CD4-positive, CD25-positive, alpha-beta regulatory T cell (primary cell): ENCODE measurements at regions not wholly inside any gene's neighbourhood (a gene's known extent, or its start where the extent isn't known, plus 50 kb on each side); places are given as distances from the start of the nearest gene placed in this dataset.
"Not testable (repeated sequence)": the region's sequence is repeated elsewhere in the genome, so short reads cannot be mapped to it uniquely, and the experiment has no call there.

Source experiments
- ATAC-seq, 2 donors: fragments of 150-1000 bp; cut with Tn5 transposase; one replicate each; pipeline ENCODE4 v1.10.0; 2021; ENCODE audit warnings: low read depth in 2 of 2, moderate number of reproducible peaks in 2 of 2, moderate library complexity in 1 of 2
- DNase-seq, 3 donors: peaks; one replicate each; pipeline versions ENCODE4 v3.0.0 to v3.0.0-alpha.2; 2012 to 2022; ENCODE audit warnings: mixed read lengths in 1 of 3
- H3K27ac ChIP-seq: one replicate; pipeline ENCODE4 v1.7.0; 2013; ENCODE audit warnings: mild to moderate bottlenecking, low read length; ENCODE audit not compliant: insufficient read depth, poor library complexity, severe bottlenecking
- H3K27me3 ChIP-seq: one replicate; pipeline ENCODE4 v1.7.0; 2013; ENCODE audit warnings: low read length; ENCODE audit not compliant: control insufficient read depth, insufficient read depth
- H3K36me3 ChIP-seq: one replicate; pipeline ENCODE4 v1.7.0; 2013; ENCODE audit warnings: mild to moderate bottlenecking, low read length, moderate library complexity; ENCODE audit not compliant: control insufficient read depth, insufficient read depth
- H3K4me1 ChIP-seq: 2 replicates; pipeline ENCODE4 v1.7.0; 2013; ENCODE audit warnings: mild to moderate bottlenecking, low read length; ENCODE audit not compliant: insufficient read depth, control insufficient read depth, poor library complexity, severe bottlenecking
- H3K4me3 ChIP-seq: one replicate; pipeline ENCODE4 v1.7.0; 2013; ENCODE audit warnings: low read depth, mild to moderate bottlenecking, low read length, moderate library complexity
- H3K9me3 ChIP-seq, 2 experiments: 1 replicate in 1 of 2; 2 replicates in 1 of 2; pipeline ENCODE4 v1.7.0; 2013; ENCODE audit warnings: low read length in 2 of 2, mild to moderate bottlenecking in 1 of 2, moderate library complexity in 1 of 2; ENCODE audit not compliant: control insufficient read depth in 2 of 2
- H3K27ac Mint-ChIP-seq, 3 donors: one replicate each; pipeline ENCODE4 v1.8.0; 2020 to 2022; ENCODE audit warnings: mild to moderate bottlenecking in 3 of 3, mixed read lengths in 3 of 3, moderate library complexity in 2 of 3
- H3K27me3 Mint-ChIP-seq: one replicate; pipeline ENCODE4 v1.8.0; 2022; ENCODE audit warnings: mild to moderate bottlenecking, mixed read lengths
- H3K36me3 Mint-ChIP-seq: one replicate; pipeline ENCODE4 v1.8.0; 2020; ENCODE audit warnings: mixed read lengths
- H3K4me1 Mint-ChIP-seq, 4 donors: one replicate each; pipeline ENCODE4 v1.8.0; 2020 to 2022; ENCODE audit warnings: mixed read lengths in 4 of 4, mild to moderate bottlenecking in 1 of 4
- H3K4me3 Mint-ChIP-seq, 4 donors: one replicate each; pipeline ENCODE4 v1.8.0; 2020 to 2022; ENCODE audit warnings: mild to moderate bottlenecking in 4 of 4, mixed read lengths in 4 of 4, moderate library complexity in 3 of 4
- H3K9me3 Mint-ChIP-seq, 7 donors: one replicate each; pipeline ENCODE4 v1.8.0; 2020 to 2022; ENCODE audit warnings: mixed read lengths in 7 of 7, mild to moderate bottlenecking in 3 of 7, moderate library complexity in 2 of 7

- Mint-ChIP-seq H3K4me1 (no peaks in the 10 kb centered on the region), H3K36me3 (no peaks in the 10 kb centered on the region), H3K27me3 (no peaks in the 10 kb centered on the region), H3K27ac (peak overlapping the region in 1 of 3 donors; percentile 89), H3K4me3 (no peak overlapping the region), H3K9me3 (peaks cover 0 to 5% (median 1%) of the 10 kb centered on the region in 7 donors)
- Histone ChIP-seq H3K27me3 (no peaks in the 10 kb centered on the region), H3K4me3 (no peak overlapping the region), H3K4me1 (no peaks in the 10 kb centered on the region), H3K27ac (no peak overlapping the region), H3K9me3 (no peaks in the 10 kb centered on the region), H3K36me3 (no peaks in the 10 kb centered on the region)
- DNase-seq (no peak), ATAC-seq (no peak)
Measured at GRCh38 chr16:25370541-25370940, 112.9 kb upstream of the ZKSCAN2 start.

GRCh38 chr16:25367773-25368524 is 110.3 kb upstream of the ZKSCAN2 start:
- Histone ChIP-seq H3K9me3 (no peaks in the 10 kb centered on the region), H3K27me3 (no peaks in the 10 kb centered on the region), H3K4me3 (no peak overlapping the region), H3K4me1 (no peaks in the 10 kb centered on the region), H3K36me3 (no peaks in the 10 kb centered on the region), H3K27ac (no peak overlapping the region)
- no peak for ATAC-seq
- no peaks in the 10 kb centered on the region for H3K4me1 Mint-ChIP-seq
- peaks cover 4% of the 10 kb centered on the region for H3K27me3 Mint-ChIP-seq
- no peak overlapping the region for H3K27ac Mint-ChIP-seq
- H3K9me3 Mint-ChIP-seq, result peaks cover 0 to 6% (median 1%) of the 10 kb centered on the region in 7 donors
- no peak overlapping the region for H3K4me3 Mint-ChIP-seq
- no peak for DNase-seq
- no peaks in the 10 kb centered on the region for H3K36me3 Mint-ChIP-seq

GRCh38 chr16:25366078-25366477 is 108.4 kb upstream of the ZKSCAN2 start:
- H3K27ac ChIP-seq, result no peak overlapping the region
- peaks cover 4% of the 10 kb centered on the region for H3K27me3 Mint-ChIP-seq
- H3K27me3 ChIP-seq, result no peaks in the 10 kb centered on the region
- no peaks in the 10 kb centered on the region for H3K4me1 ChIP-seq
- no peak overlapping the region for H3K4me3 Mint-ChIP-seq
- H3K4me3 ChIP-seq, result no peak overlapping the region
- no peak overlapping the region for H3K27ac Mint-ChIP-seq
- H3K4me1 Mint-ChIP-seq, result no peaks in the 10 kb centered on the region
- no peaks in the 10 kb centered on the region for H3K36me3 ChIP-seq
- ATAC-seq, result no peak
- H3K9me3 ChIP-seq, result no peaks in the 10 kb centered on the region
- peak in 1 of 3 donors; percentile 1 for DNase-seq
- no peaks in the 10 kb centered on the region for H3K36me3 Mint-ChIP-seq
- peaks cover 0 to 4% (median 1%) of the 10 kb centered on the region in 7 donors for H3K9me3 Mint-ChIP-seq

GRCh38 chr16:25359516-25359915 is 101.9 kb upstream of the ZKSCAN2 start:
- not testable (repeated sequence) for H3K36me3 ChIP-seq, H3K27ac ChIP-seq, H3K4me1 Mint-ChIP-seq, H3K4me3 Mint-ChIP-seq, H3K9me3 Mint-ChIP-seq, H3K27me3 Mint-ChIP-seq, H3K4me3 ChIP-seq, DNase-seq, ATAC-seq, H3K36me3 Mint-ChIP-seq, H3K4me1 ChIP-seq, H3K27me3 ChIP-seq, H3K9me3 ChIP-seq, H3K27ac Mint-ChIP-seq

- H3K27ac Mint-ChIP-seq, result no peak overlapping the region
- H3K36me3 Mint-ChIP-seq, result no peaks in the 10 kb centered on the region
- no peaks in the 10 kb centered on the region for H3K27me3 Mint-ChIP-seq
- DNase-seq (no peak), ATAC-seq (no peak)
- Histone ChIP-seq H3K9me3 (no peaks in the 10 kb centered on the region), H3K27ac (no peak overlapping the region), H3K27me3 (peaks cover 2% of the 10 kb centered on the region), H3K36me3 (no peaks in the 10 kb centered on the region), H3K4me1 (no peaks in the 10 kb centered on the region), H3K4me3 (no peak overlapping the region)
- H3K4me3 Mint-ChIP-seq, result no peak overlapping the region
- no peaks in the 10 kb centered on the region for H3K4me1 Mint-ChIP-seq
- H3K9me3 Mint-ChIP-seq, result peaks cover 0 to 3% (median 0%) of the 10 kb centered on the region in 7 donors
Measured at GRCh38 chr16:25344006-25344405, 86.4 kb upstream of the ZKSCAN2 start.

GRCh38 chr16:25340973-25341372 is 83.3 kb upstream of the ZKSCAN2 start:
- Histone ChIP-seq H3K4me3 (no peak overlapping the region), H3K27ac (no peak overlapping the region), H3K4me1 (no peaks in the 10 kb centered on the region), H3K9me3 (no peaks in the 10 kb centered on the region), H3K36me3 (no peaks in the 10 kb centered on the region), H3K27me3 (peaks cover 2% of the 10 kb centered on the region)
- DNase-seq (no peak), ATAC-seq (no peak)
- H3K4me3 Mint-ChIP-seq, result no peak overlapping the region
- H3K27me3 Mint-ChIP-seq, result peaks cover 4% of the 10 kb centered on the region
- no peaks in the 10 kb centered on the region for H3K36me3 Mint-ChIP-seq
- peaks cover 0 to 3% (median 0%) of the 10 kb centered on the region in 7 donors for H3K9me3 Mint-ChIP-seq
- H3K4me1 Mint-ChIP-seq, result no peaks in the 10 kb centered on the region
- no peak overlapping the region for H3K27ac Mint-ChIP-seq

- ATAC-seq, result no peak
- H3K9me3 ChIP-seq, result peaks cover 14 to 17% of the 10 kb centered on the region in 2 experiments
- DNase-seq, result no peak
- no peaks in the 10 kb centered on the region for H3K4me1 Mint-ChIP-seq
- H3K27me3 Mint-ChIP-seq, result peaks cover 10% of the 10 kb centered on the region
- no peaks in the 10 kb centered on the region for H3K4me1 ChIP-seq
- no peaks in the 10 kb centered on the region for H3K36me3 ChIP-seq
- H3K27ac Mint-ChIP-seq, result no peak overlapping the region
- H3K27me3 ChIP-seq, result peaks cover 3% of the 10 kb centered on the region
- no peak overlapping the region for H3K4me3 Mint-ChIP-seq
- no peaks in the 10 kb centered on the region for H3K36me3 Mint-ChIP-seq
- no peak overlapping the region for H3K4me3 ChIP-seq
- H3K27ac ChIP-seq, result no peak overlapping the region
- peaks cover 0 to 47% (median 14%) of the 10 kb centered on the region in 7 donors for H3K9me3 Mint-ChIP-seq
Measured at GRCh38 chr16:25317732-25318316, 60.2 kb upstream of the ZKSCAN2 start.

GRCh38 chr16:25311950-25312349 is 54.3 kb upstream of the ZKSCAN2 start:
- H3K27ac Mint-ChIP-seq, result no peak overlapping the region

More at GRCh38 chr16:25311950-25312349, 54.3 kb upstream of the ZKSCAN2 start:
- no peak overlapping the region for H3K4me3 ChIP-seq
- ATAC-seq, result no peak
- H3K27me3 ChIP-seq, result peaks cover 3% of the 10 kb centered on the region
- no peak overlapping the region for H3K27ac ChIP-seq
- Mint-ChIP-seq H3K9me3 (peaks cover 1 to 46% (median 18%) of the 10 kb centered on the region in 7 donors), H3K36me3 (peaks cover 8% of the 10 kb centered on the region), H3K27me3 (peaks cover 11% of the 10 kb centered on the region), H3K4me3 (no peak overlapping the region), H3K4me1 (peaks cover 0 to 4% (median 0%) of the 10 kb centered on the region in 4 donors)
- DNase-seq, result no peak
- H3K9me3 ChIP-seq, result peaks cover 19 to 27% of the 10 kb centered on the region in 2 experiments
- no peaks in the 10 kb centered on the region for H3K36me3 ChIP-seq
- no peaks in the 10 kb centered on the region for H3K4me1 ChIP-seq
